HL-60 (cell line): ENCODE measurements at regions not wholly inside any gene's neighbourhood (a gene's known extent, or its start where the extent isn't known, plus 50 kb on each side); places are given as distances from the start of the nearest gene placed in this dataset.

ENCODE experiments used
- GABPA ChIP-seq: IDR thresholded peaks from 2 replicates; pipeline ENCODE4 v1.6.1; 2012; ENCODE audit warnings: low read depth
- POLR2AphosphoS5 ChIP-seq: IDR thresholded peaks from 2 replicates; pipeline ENCODE4 v1.6.1; 2012; ENCODE audit warnings: low read depth
- TF ChIP-seq, protein P1 (sequence below): IDR thresholded peaks from one replicate; pipeline ENCODE4 v1.5.1; 2011; ENCODE audit warnings: low read length, control low read depth, inconsistent platforms; ENCODE audit not compliant: insufficient read depth

- TF ChIP-seq, protein P1, sequence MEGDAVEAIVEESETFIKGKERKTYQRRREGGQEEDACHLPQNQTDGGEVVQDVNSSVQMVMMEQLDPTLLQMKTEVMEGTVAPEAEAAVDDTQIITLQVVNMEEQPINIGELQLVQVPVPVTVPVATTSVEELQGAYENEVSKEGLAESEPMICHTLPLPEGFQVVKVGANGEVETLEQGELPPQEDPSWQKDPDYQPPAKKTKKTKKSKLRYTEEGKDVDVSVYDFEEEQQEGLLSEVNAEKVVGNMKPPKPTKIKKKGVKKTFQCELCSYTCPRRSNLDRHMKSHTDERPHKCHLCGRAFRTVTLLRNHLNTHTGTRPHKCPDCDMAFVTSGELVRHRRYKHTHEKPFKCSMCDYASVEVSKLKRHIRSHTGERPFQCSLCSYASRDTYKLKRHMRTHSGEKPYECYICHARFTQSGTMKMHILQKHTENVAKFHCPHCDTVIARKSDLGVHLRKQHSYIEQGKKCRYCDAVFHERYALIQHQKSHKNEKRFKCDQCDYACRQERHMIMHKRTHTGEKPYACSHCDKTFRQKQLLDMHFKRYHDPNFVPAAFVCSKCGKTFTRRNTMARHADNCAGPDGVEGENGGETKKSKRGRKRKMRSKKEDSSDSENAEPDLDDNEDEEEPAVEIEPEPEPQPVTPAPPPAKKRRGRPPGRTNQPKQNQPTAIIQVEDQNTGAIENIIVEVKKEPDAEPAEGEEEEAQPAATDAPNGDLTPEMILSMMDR: no peak
- TF ChIP-seq GABPA (no peak), POLR2AphosphoS5 (no peak)
Observed at GRCh38 chr10:21207852-21208646, 310.9 kb upstream of the NEBL start.
